ENCODE measurements at regions not wholly inside any gene's neighbourhood (a gene's known extent, or its start where the extent isn't known, plus 50 kb on each side); places are given as distances from the start of the nearest gene placed in this dataset.

- DNase-seq (ENCODE audit: low read depth, low spot score), result no peak
These were observed 349.5 kb downstream of the NDFIP2 start for GRCh38 chr13:79830426-79830825.

- DNase-seq (ENCODE audit: low read depth, low spot score), result no peak
These were observed 348.9 kb downstream of the NDFIP2 start for GRCh38 chr13:79829880-79830279.

- DNase-seq (ENCODE audit: low read depth, low spot score), result no peak
These were observed 345.0 kb downstream of the NDFIP2 start for GRCh38 chr13:79825959-79826358.

GRCh38 chr13:79815041-79815440, 334.1 kb downstream of the NDFIP2 start:
- no peak for DNase-seq (ENCODE audit: low read depth, low spot score)

GRCh38 chr13:79812070-79812850, 331.3 kb downstream of the NDFIP2 start:
- DNase-seq (ENCODE audit: low read depth, low spot score), result no peak

GRCh38 chr13:79811170-79811569, 330.2 kb downstream of the NDFIP2 start:
- DNase-seq (ENCODE audit: low read depth, low spot score), result no peak

GRCh38 chr13:79810669-79811068, 329.7 kb downstream of the NDFIP2 start:
- DNase-seq (ENCODE audit: low read depth, low spot score), result peak; percentile 50

GRCh38 chr13:79810018-79810417, 329.1 kb downstream of the NDFIP2 start:
- DNase-seq (ENCODE audit: low read depth, low spot score), result peak; percentile 69

- no peak for DNase-seq (ENCODE audit: low read depth, low spot score)
These were observed 327.5 kb downstream of the NDFIP2 start for GRCh38 chr13:79808475-79808874.

- DNase-seq (ENCODE audit: low read depth, low spot score), result no peak
These were observed 326.6 kb downstream of the NDFIP2 start for GRCh38 chr13:79807554-79807953.

GRCh38 chr13:79806821-79807220, 325.9 kb downstream of the NDFIP2 start:
- DNase-seq (ENCODE audit: low read depth, low spot score), result no peak

GRCh38 chr13:79805317-79805716, 324.4 kb downstream of the NDFIP2 start:
- no peak for DNase-seq (ENCODE audit: low read depth, low spot score)

- peak; percentile 29 for DNase-seq (ENCODE audit: low read depth, low spot score)
These were observed 323.0 kb downstream of the NDFIP2 start for GRCh38 chr13:79803989-79804388.

- no peak for DNase-seq (ENCODE audit: low read depth, low spot score)
These were observed 322.3 kb downstream of the NDFIP2 start for GRCh38 chr13:79803296-79803695.

GRCh38 chr13:79802389-79803085, 321.6 kb downstream of the NDFIP2 start:
- DNase-seq (ENCODE audit: low read depth, low spot score), result no peak

GRCh38 chr13:79799059-79799867, 318.3 kb downstream of the NDFIP2 start:
- DNase-seq (ENCODE audit: low read depth, low spot score), result no peak

GRCh38 chr13:79796136-79796535, 315.2 kb downstream of the NDFIP2 start:
- DNase-seq (ENCODE audit: low read depth, low spot score), result no peak

GRCh38 chr13:79794931-79795330, 314.0 kb downstream of the NDFIP2 start:
- no peak for DNase-seq (ENCODE audit: low read depth, low spot score)

- no peak for DNase-seq (ENCODE audit: low read depth, low spot score)
These were observed 311.8 kb downstream of the NDFIP2 start for GRCh38 chr13:79792716-79793115.

- DNase-seq (ENCODE audit: low read depth, low spot score), result no peak
These were observed 310.6 kb downstream of the NDFIP2 start for GRCh38 chr13:79791471-79792042.

- no peak for DNase-seq (ENCODE audit: low read depth, low spot score)
These were observed 305.2 kb downstream of the NDFIP2 start for GRCh38 chr13:79786176-79786575.

Data from ELF-1 (cell line).